HepG2 (cell line): ENCODE measurements at regions not wholly inside any gene's neighbourhood (a gene's known extent, or its start where the extent isn't known, plus 50 kb on each side); places are given as distances from the start of the nearest gene placed in this dataset.

Source experiments
- ATAC-seq: fragments of 200-7000 bp; cut with Tn5 transposase; 3 replicates; pipeline ENCODE4 v1.9.1; 2020; ENCODE audit warnings: mild to moderate bottlenecking, moderate library complexity
- BruUV-seq: library from RNA; stranded (reverse); fragments of 400-500 nt; replicated peaks from 2 replicates; lab custom pipeline; 2021; lab: Mats Ljungman, UMichigan
- CTCF ChIA-PET: fragments of 300-600 bp; formaldehyde crosslinking; extraction: SDS; loops from one replicate; lab custom pipeline; 2021; ENCODE audit warnings: low total read pairs, inconsistent platforms, low intra/inter-chr PET ratio; lab: Yijun Ruan, JAX
- POLR2A ChIA-PET: fragments of 350-600 bp; sonication (Branson Sonifier 250); formaldehyde crosslinking; loops from one replicate; lab custom pipeline; 2020; ENCODE audit warnings: antibody characterized with exemption, inconsistent platforms; lab: Yijun Ruan, JAX
- DNase-seq: peaks from one replicate; pipeline ENCODE4 v3.0.0-alpha.2; 2015; ENCODE audit warnings: low spot score
- FAIRE-seq: peaks from 3 replicates; lab custom pipeline; 2011; peaks lifted over from hg19 to GRCh38; lab: Jason Lieb, UNC
- H2AFZ ChIP-seq: one replicate; pipeline ENCODE4 v1.6.1; 2011; ENCODE audit warnings: low read length, inconsistent platforms
- H3K27ac ChIP-seq: fragments of 300-600 bp; 3 replicates; pipeline ENCODE4 v1.8.0; 2011; ENCODE audit warnings: mixed run types, mild to moderate bottlenecking, mixed read lengths, low read length, inconsistent platforms; ENCODE audit not compliant: insufficient read depth; ENCODE audit errors: extremely low read length
- H3K27me3 ChIP-seq, 2 experiments: fragments of 200-600 bp in 1 of 2; 2 replicates in 1 of 2; 3 replicates in 1 of 2; pipeline versions ENCODE4 v1.6.0 to v1.8.0; 2011; ENCODE audit warnings: low read length in 2 of 2, mild to moderate bottlenecking in 2 of 2, moderate library complexity in 2 of 2, inconsistent platforms in 1 of 2; ENCODE audit not compliant: insufficient read depth in 2 of 2, control insufficient read depth in 1 of 2
- H3K36me3 ChIP-seq, 2 experiments: fragments of 200-600 bp in 1 of 2; replicated peaks in 1 of 2; 2 replicates in 1 of 2; 3 replicates in 1 of 2; pipeline versions ENCODE4 v1.5.1 to v1.8.0; 2011; ENCODE audit warnings: low read length in 2 of 2, inconsistent platforms in 1 of 2; ENCODE audit not compliant: insufficient read depth in 2 of 2, control insufficient read depth in 1 of 2
- H3K4me1 ChIP-seq: 2 replicates; pipeline ENCODE4 v1.5.1; 2012; ENCODE audit warnings: low read length, inconsistent platforms; ENCODE audit not compliant: insufficient read depth
- H3K4me2 ChIP-seq: 2 replicates; pipeline ENCODE4 v1.6.0; 2011; ENCODE audit warnings: low read depth, low read length, inconsistent platforms
- H3K4me3 ChIP-seq, 3 experiments: fragments of 200-600 bp in 1 of 3; sonication (generic), shearing (Covaris generic) in 1 of 3; replicated peaks in 1 of 3; 2 replicates each; pipeline ENCODE4 v1.5.1; 2011 to 2016; ENCODE audit warnings: low read length in 3 of 3, inconsistent platforms in 2 of 3, low read depth in 2 of 3, mild to moderate bottlenecking in 2 of 3, control low read depth in 1 of 3, mixed read lengths in 1 of 3; ENCODE audit not compliant: insufficient read depth in 1 of 3
- H3K79me2 ChIP-seq: one replicate; pipeline ENCODE4 v1.6.1; 2011; ENCODE audit warnings: low read length, inconsistent platforms; ENCODE audit not compliant: insufficient read depth
- H3K9ac ChIP-seq: 2 replicates; pipeline ENCODE4 v1.6.0; 2011; ENCODE audit warnings: mild to moderate bottlenecking, low read depth, low read length, inconsistent platforms; ENCODE audit not compliant: insufficient read depth
- H3K9me3 ChIP-seq: 2 replicates; pipeline ENCODE4 v1.5.1; 2012; ENCODE audit warnings: mild to moderate bottlenecking, low read length
- H4K20me1 ChIP-seq: 2 replicates; pipeline ENCODE4 v1.6.0; 2011; ENCODE audit warnings: inconsistent platforms, mild to moderate bottlenecking, low read length, moderate library complexity; ENCODE audit not compliant: insufficient read depth
- ATF7-NPFF ChIP-seq: sonication (generic); formaldehyde crosslinking; IDR thresholded peaks from 2 replicates; pipeline ENCODE4 v1.8.1; 2023; ENCODE audit warnings: mild to moderate bottlenecking, low read depth, missing genetic modification reagents, moderate library complexity
- MBNL3 ChIP-seq: fragments of 250-450 bp; sonication (Bioruptor Pico); conservative IDR thresholded peaks from 2 replicates; pipeline ENCODE4 v1.8.0; 2022; ENCODE audit warnings: mild to moderate bottlenecking, inconsistent platforms
- PHF21A ChIP-seq: sonication (generic); formaldehyde crosslinking; IDR thresholded peaks from 2 replicates; pipeline ENCODE4 v1.5.0; 2020; ENCODE audit warnings: mild to moderate bottlenecking, missing genetic modification reagents
- SMAD9 ChIP-seq: sonication (generic); formaldehyde crosslinking; IDR thresholded peaks from 2 replicates; pipeline ENCODE4 v1.5.1; 2020; ENCODE audit warnings: mild to moderate bottlenecking, missing genetic modification reagents
- SMARCC2 ChIP-seq: fragments of 450-650 bp; IDR thresholded peaks from 2 replicates; pipeline ENCODE4 v1.6.1; 2017; ENCODE audit warnings: antibody characterized with exemption, mild to moderate bottlenecking
- ZNF468 ChIP-seq: sonication (generic); formaldehyde crosslinking; IDR thresholded peaks from 2 replicates; pipeline ENCODE4 v1.8.0; 2022; ENCODE audit warnings: mild to moderate bottlenecking, moderate library complexity, missing genetic modification reagents
- ZNF589 ChIP-seq: sonication (generic); formaldehyde crosslinking; conservative IDR thresholded peaks from 2 replicates; pipeline ENCODE4 v1.8.0; 2022; ENCODE audit warnings: mild to moderate bottlenecking, moderate library complexity, missing genetic modification reagents
- WGBS: methylation state at CpG from one replicate; pipeline ENCODE4 v1.1.6; 2017; ENCODE audit warnings: low lambda C conversion rate; 5-methylcytosine and 5-hydroxymethylcytosine counted together
- in situ Hi-C: cut with HindIII; loops from 2 replicates; pipeline ENCODE4 v1.10.0; 2017; ENCODE audit warnings: low pct_unique_long_range_greater_than_20kb; ENCODE audit not compliant: extremely low pct_ligation_motif_present
- intact Hi-C: fragments of 100-400 bp; cut with micrococcal nuclease; formaldehyde crosslinking; loops from one replicate; pipeline ENCODE4 v1.10.0; 2022; ENCODE audit not compliant: unreplicated experiment

GRCh38 chr10:133032976-133033741 lies 54.6 kb upstream of the ADGRA1 start:
- in situ Hi-C loops = no loop called here
- ATAC-seq = no peak

DNA sequence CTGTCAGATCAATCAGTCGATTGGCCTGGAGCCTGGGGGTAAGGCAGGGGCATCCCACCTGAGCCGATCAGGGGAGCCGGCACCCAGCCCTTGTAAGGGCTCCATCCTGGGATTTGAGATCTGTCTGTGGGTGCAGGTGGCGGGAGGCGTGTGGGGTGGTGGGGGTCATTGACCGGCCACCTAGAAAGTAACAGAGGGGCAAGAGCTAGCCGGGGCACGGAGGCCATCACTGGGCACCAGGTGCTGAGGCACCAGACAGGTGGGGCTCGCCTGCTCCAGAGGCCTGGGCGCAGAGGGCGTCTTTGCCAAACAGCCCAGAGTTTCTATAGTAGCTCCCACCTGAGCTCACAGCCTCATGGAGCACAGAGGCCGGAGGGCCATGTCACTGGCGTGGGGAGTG lies 55.5 kb upstream of the ADGRA1 start:
- no CpG with 5 or more reads among the region's 13 CpGs for WGBS
- BruUV-seq = no TSS peak
- H3K9ac ChIP-seq = no peak overlapping the region
- no peaks in the 10 kb centered on the region for H3K36me3 ChIP-seq
- H3K27me3 ChIP-seq = peaks cover 11 to 79% of the 10 kb centered on the region in 2 experiments; a peak in 4 of 5 replicates
- ChIA-PET POLR2A (no interaction called here), CTCF (no interaction called here)
- no peaks in the 10 kb centered on the region for H3K4me1 ChIP-seq
- no peaks in the 10 kb centered on the region for H4K20me1 ChIP-seq
- no peak for FAIRE-seq
- in situ Hi-C loops = no loop called here
- no peak for ATAC-seq
- no peak for DNase-seq
- no peak overlapping the region for H3K27ac ChIP-seq
- intact Hi-C loops = no loop called here
- H3K9me3 ChIP-seq = no peaks in the 10 kb centered on the region
- no peaks in the 10 kb centered on the region for H3K79me2 ChIP-seq
- H2AFZ ChIP-seq = no peak overlapping the region
- no peak for TF ChIP-seq ZNF589
- no peak for TF ChIP-seq PHF21A (CRISPR knock-in tag)
- no peak overlapping the region for H3K4me3 ChIP-seq
- no peak overlapping the region for H3K4me2 ChIP-seq

More at GRCh38 chr10:133032976-133033741, 54.6 kb upstream of the ADGRA1 start:
- no peak overlapping the region for H3K27ac ChIP-seq
- no peaks in the 10 kb centered on the region for H3K36me3 ChIP-seq
- DNase-seq = no peak
- WGBS = 45% methylated on average over 14 of the region's 20 CpGs
- no peak overlapping the region for H3K4me2 ChIP-seq
- ChIA-PET POLR2A (no interaction called here), CTCF (no interaction called here)
- H3K27me3 ChIP-seq = peaks cover 13 to 80% of the 10 kb centered on the region in 2 experiments
- no peak overlapping the region for H2AFZ ChIP-seq
- H3K4me1 ChIP-seq = no peaks in the 10 kb centered on the region
- intact Hi-C loops = no loop called here
- H3K4me3 ChIP-seq = no peak overlapping the region
- no peaks in the 10 kb centered on the region for H4K20me1 ChIP-seq
- FAIRE-seq = no peak
- TF ChIP-seq ATF7-NPFF (CRISPR knock-in tag) = no peak
- no peak for TF ChIP-seq ZNF468 (CRISPR knock-in tag)
- no peak for TF ChIP-seq SMAD9 (CRISPR knock-in tag)
- TF ChIP-seq MBNL3 = no peak
- no peak for TF ChIP-seq SMARCC2
- no peak overlapping the region for H3K9ac ChIP-seq
- no peaks in the 10 kb centered on the region for H3K9me3 ChIP-seq
- BruUV-seq = no TSS peak
- H3K79me2 ChIP-seq = no peaks in the 10 kb centered on the region
